CD4-positive, CD25-positive, alpha-beta regulatory T cell (primary cell): ENCODE measurements at regions not wholly inside any gene's neighbourhood (a gene's known extent, or its start where the extent isn't known, plus 50 kb on each side); places are given as distances from the start of the nearest gene placed in this dataset.

Experiments
- ATAC-seq, 2 donors: fragments of 150-1000 bp; cut with Tn5 transposase; one replicate each; pipeline ENCODE4 v1.10.0; 2021; ENCODE audit warnings: low read depth in 2 of 2, moderate number of reproducible peaks in 2 of 2, moderate library complexity in 1 of 2
- DNase-seq, 3 donors: peaks; one replicate each; pipeline versions ENCODE4 v3.0.0 to v3.0.0-alpha.2; 2012 to 2022; ENCODE audit warnings: mixed read lengths in 1 of 3
- H3K27ac ChIP-seq: one replicate; pipeline ENCODE4 v1.7.0; 2013; ENCODE audit warnings: mild to moderate bottlenecking, low read length; ENCODE audit not compliant: insufficient read depth, poor library complexity, severe bottlenecking
- H3K27me3 ChIP-seq: one replicate; pipeline ENCODE4 v1.7.0; 2013; ENCODE audit warnings: low read length; ENCODE audit not compliant: control insufficient read depth, insufficient read depth
- H3K36me3 ChIP-seq: one replicate; pipeline ENCODE4 v1.7.0; 2013; ENCODE audit warnings: mild to moderate bottlenecking, low read length, moderate library complexity; ENCODE audit not compliant: control insufficient read depth, insufficient read depth
- H3K4me1 ChIP-seq: 2 replicates; pipeline ENCODE4 v1.7.0; 2013; ENCODE audit warnings: mild to moderate bottlenecking, low read length; ENCODE audit not compliant: insufficient read depth, control insufficient read depth, poor library complexity, severe bottlenecking
- H3K4me3 ChIP-seq: one replicate; pipeline ENCODE4 v1.7.0; 2013; ENCODE audit warnings: low read depth, mild to moderate bottlenecking, low read length, moderate library complexity
- H3K9me3 ChIP-seq, 2 experiments: 1 replicate in 1 of 2; 2 replicates in 1 of 2; pipeline ENCODE4 v1.7.0; 2013; ENCODE audit warnings: low read length in 2 of 2, mild to moderate bottlenecking in 1 of 2, moderate library complexity in 1 of 2; ENCODE audit not compliant: control insufficient read depth in 2 of 2
- H3K27ac Mint-ChIP-seq, 3 donors: one replicate each; pipeline ENCODE4 v1.8.0; 2020 to 2022; ENCODE audit warnings: mild to moderate bottlenecking in 3 of 3, mixed read lengths in 3 of 3, moderate library complexity in 2 of 3
- H3K27me3 Mint-ChIP-seq: one replicate; pipeline ENCODE4 v1.8.0; 2022; ENCODE audit warnings: mild to moderate bottlenecking, mixed read lengths
- H3K36me3 Mint-ChIP-seq: one replicate; pipeline ENCODE4 v1.8.0; 2020; ENCODE audit warnings: mixed read lengths
- H3K4me1 Mint-ChIP-seq, 4 donors: one replicate each; pipeline ENCODE4 v1.8.0; 2020 to 2022; ENCODE audit warnings: mixed read lengths in 4 of 4, mild to moderate bottlenecking in 1 of 4
- H3K4me3 Mint-ChIP-seq, 4 donors: one replicate each; pipeline ENCODE4 v1.8.0; 2020 to 2022; ENCODE audit warnings: mild to moderate bottlenecking in 4 of 4, mixed read lengths in 4 of 4, moderate library complexity in 3 of 4
- H3K9me3 Mint-ChIP-seq, 7 donors: one replicate each; pipeline ENCODE4 v1.8.0; 2020 to 2022; ENCODE audit warnings: mixed read lengths in 7 of 7, mild to moderate bottlenecking in 3 of 7, moderate library complexity in 2 of 7

DNA sequence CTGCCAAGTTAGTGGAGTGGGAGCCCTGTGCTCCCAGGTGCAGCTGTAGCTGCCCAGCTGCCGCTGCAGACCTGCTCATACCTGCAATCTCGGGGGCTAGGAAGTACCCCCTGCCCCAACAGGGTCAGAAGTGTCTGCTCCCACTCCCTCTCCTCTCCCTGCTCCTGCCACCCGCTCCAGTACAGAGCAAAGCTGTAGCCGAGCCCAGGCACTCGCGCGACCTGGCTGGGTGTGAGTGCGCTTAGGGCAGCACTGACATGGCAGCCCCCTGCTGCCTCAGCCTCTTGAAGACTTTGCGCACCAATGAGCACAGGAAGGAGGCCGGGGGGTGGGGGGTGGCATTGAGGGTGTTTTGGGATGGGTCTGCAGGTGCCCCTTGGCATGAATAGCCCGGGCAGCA, 1951.4 kb downstream of the SUCLG1 start:
- Histone ChIP-seq H3K4me3 (no peak overlapping the region), H3K4me1 (no peaks in the 10 kb centered on the region), H3K27ac (no peak overlapping the region), H3K36me3 (no peaks in the 10 kb centered on the region), H3K9me3 (peaks cover 0 to 4% of the 10 kb centered on the region in 2 experiments), H3K27me3 (no peaks in the 10 kb centered on the region)
- Mint-ChIP-seq H3K4me1 (no peaks in the 10 kb centered on the region), H3K27ac (no peak overlapping the region), H3K4me3 (no peak overlapping the region), H3K9me3 (peaks cover 4 to 26% (median 12%) of the 10 kb centered on the region in 7 donors), H3K27me3 (no peaks in the 10 kb centered on the region), H3K36me3 (no peaks in the 10 kb centered on the region)
- DNase-seq (no peak), ATAC-seq (no peak)

GRCh38 chr2:82501217-82501616, 1957.9 kb downstream of the SUCLG1 start:
- Histone ChIP-seq H3K9me3 (peaks cover 0 to 20% of the 10 kb centered on the region in 2 experiments), H3K4me1 (no peaks in the 10 kb centered on the region), H3K4me3 (no peak overlapping the region), H3K36me3 (no peaks in the 10 kb centered on the region), H3K27me3 (no peaks in the 10 kb centered on the region), H3K27ac (no peak overlapping the region)
- ATAC-seq (no peak), DNase-seq (no peak)
- no peak overlapping the region for H3K27ac Mint-ChIP-seq
- H3K27me3 Mint-ChIP-seq, result no peaks in the 10 kb centered on the region
- H3K4me1 Mint-ChIP-seq, result no peaks in the 10 kb centered on the region
- H3K36me3 Mint-ChIP-seq, result no peaks in the 10 kb centered on the region
- no peak overlapping the region for H3K4me3 Mint-ChIP-seq
- H3K9me3 Mint-ChIP-seq, result peaks cover 2 to 41% (median 9%) of the 10 kb centered on the region in 7 donors

DNA sequence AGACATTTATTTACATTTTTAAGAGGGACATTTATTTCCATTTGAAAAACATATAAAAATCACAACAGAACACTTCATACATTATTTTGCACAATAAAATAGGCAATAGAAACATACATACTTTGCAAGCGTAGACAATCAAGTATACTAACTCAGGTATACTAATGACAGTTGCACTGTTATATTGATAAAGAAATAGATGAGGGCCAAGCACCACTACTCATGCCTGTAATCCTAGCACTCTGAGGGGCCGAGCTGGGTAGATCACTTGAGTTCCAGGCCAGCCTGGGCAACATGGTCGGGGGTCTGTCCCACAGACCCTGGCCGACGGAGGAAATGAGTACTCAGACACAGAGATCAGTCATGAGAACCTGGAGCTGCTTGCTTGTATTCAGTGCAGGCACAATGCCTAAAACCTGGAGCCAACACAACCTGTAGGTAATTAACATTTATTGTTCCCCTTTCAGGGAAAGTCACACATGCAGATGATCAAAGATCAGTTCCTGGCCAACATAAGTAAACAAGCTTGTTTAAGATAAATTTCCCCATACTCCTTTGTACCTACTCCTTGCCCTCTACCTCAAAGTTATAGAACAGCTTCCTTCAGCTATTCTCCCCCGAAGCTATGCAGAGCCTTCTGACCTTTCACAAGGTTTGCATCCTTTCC, 1960.2 kb downstream of the SUCLG1 start:
- H3K27me3 ChIP-seq, result no peaks in the 10 kb centered on the region
- no peaks in the 10 kb centered on the region for H3K36me3 Mint-ChIP-seq
- no peaks in the 10 kb centered on the region for H3K4me1 ChIP-seq
- no peaks in the 10 kb centered on the region for H3K4me1 Mint-ChIP-seq
- H3K36me3 ChIP-seq, result no peaks in the 10 kb centered on the region
- no peak overlapping the region for H3K27ac ChIP-seq
- peak overlapping the region in 1 of 3 donors; percentile 30 for H3K27ac Mint-ChIP-seq
- DNase-seq (no peak), ATAC-seq (no peak)
- no peak overlapping the region for H3K4me3 ChIP-seq
- no peaks in the 10 kb centered on the region for H3K27me3 Mint-ChIP-seq
- H3K4me3 Mint-ChIP-seq, result no peak overlapping the region
- peaks cover 0 to 20% of the 10 kb centered on the region in 2 experiments for H3K9me3 ChIP-seq
- H3K9me3 Mint-ChIP-seq, result peaks cover 2 to 37% (median 10%) of the 10 kb centered on the region in 7 donors

GRCh38 chr2:82494739-82495138, 1964.3 kb downstream of the SUCLG1 start:
- Histone ChIP-seq H3K9me3 (peaks cover 0 to 3% of the 10 kb centered on the region in 2 experiments), H3K36me3 (no peaks in the 10 kb centered on the region), H3K27me3 (no peaks in the 10 kb centered on the region), H3K4me3 (no peak overlapping the region), H3K4me1 (no peaks in the 10 kb centered on the region), H3K27ac (no peak overlapping the region)
- no peak overlapping the region for H3K4me3 Mint-ChIP-seq
- peaks cover 0 to 24% (median 5%) of the 10 kb centered on the region in 7 donors for H3K9me3 Mint-ChIP-seq
- ATAC-seq (no peak), DNase-seq (no peak)
- H3K36me3 Mint-ChIP-seq, result no peaks in the 10 kb centered on the region
- H3K27ac Mint-ChIP-seq, result no peak overlapping the region
- H3K27me3 Mint-ChIP-seq, result no peaks in the 10 kb centered on the region
- H3K4me1 Mint-ChIP-seq, result no peaks in the 10 kb centered on the region

DNA sequence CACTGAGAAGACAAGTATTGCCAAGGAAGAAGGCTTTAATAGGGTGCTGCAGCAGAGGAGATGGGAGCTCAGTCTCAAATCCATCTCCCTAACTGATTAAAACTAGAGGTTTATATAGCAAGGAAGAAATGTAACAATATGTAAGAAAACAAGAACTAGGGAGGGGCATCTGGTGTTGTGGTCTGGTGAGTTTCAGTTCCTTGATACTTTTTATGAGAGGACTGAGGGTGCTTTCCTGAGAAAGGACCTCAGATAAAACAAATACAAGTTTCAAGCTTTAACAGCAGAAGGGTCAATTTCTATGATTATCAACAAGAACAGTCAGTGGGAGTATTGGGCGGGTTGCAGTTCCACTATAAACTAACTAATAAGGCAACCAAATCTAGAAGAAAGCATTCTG, 1967.5 kb downstream of the SUCLG1 start:
- no peak for ATAC-seq
- H3K4me1 Mint-ChIP-seq, result no peaks in the 10 kb centered on the region

GRCh38 chr2:82487354-82487753, 1971.7 kb downstream of the SUCLG1 start:
- Mint-ChIP-seq H3K4me1 (no peaks in the 10 kb centered on the region), H3K27ac (no peak overlapping the region), H3K4me3 (no peak overlapping the region), H3K27me3 (no peaks in the 10 kb centered on the region), H3K9me3 (peaks cover 0 to 15% (median 3%) of the 10 kb centered on the region in 7 donors), H3K36me3 (no peaks in the 10 kb centered on the region)
- no peak for ATAC-seq
- DNase-seq, result no peak
- Histone ChIP-seq H3K27me3 (no peaks in the 10 kb centered on the region), H3K4me1 (no peaks in the 10 kb centered on the region), H3K27ac (no peak overlapping the region), H3K36me3 (no peaks in the 10 kb centered on the region), H3K4me3 (no peak overlapping the region), H3K9me3 (no peaks in the 10 kb centered on the region)

More for the DNA sequence above, 1967.5 kb downstream of the SUCLG1 start:
- H3K27me3 ChIP-seq, result no peaks in the 10 kb centered on the region
- H3K9me3 ChIP-seq, result peaks cover 0 to 3% of the 10 kb centered on the region in 2 experiments
- H3K4me3 ChIP-seq, result no peak overlapping the region
- H3K27ac ChIP-seq, result no peak overlapping the region
- Mint-ChIP-seq H3K36me3 (no peaks in the 10 kb centered on the region), H3K27ac (no peak overlapping the region), H3K27me3 (no peaks in the 10 kb centered on the region), H3K9me3 (peaks cover 0 to 20% (median 5%) of the 10 kb centered on the region in 7 donors), H3K4me3 (no peak overlapping the region)
- H3K36me3 ChIP-seq, result no peaks in the 10 kb centered on the region
- H3K4me1 ChIP-seq, result no peaks in the 10 kb centered on the region
- no peak for DNase-seq

- H3K27me3 Mint-ChIP-seq, result no peaks in the 10 kb centered on the region
- no peaks in the 10 kb centered on the region for H3K9me3 ChIP-seq
- no peak overlapping the region for H3K27ac ChIP-seq
- no peaks in the 10 kb centered on the region for H3K4me1 ChIP-seq
- H3K4me1 Mint-ChIP-seq, result no peaks in the 10 kb centered on the region
- H3K4me3 ChIP-seq, result no peak overlapping the region
- H3K9me3 Mint-ChIP-seq, result peaks cover 0 to 11% (median 3%) of the 10 kb centered on the region in 7 donors
- H3K36me3 ChIP-seq, result no peaks in the 10 kb centered on the region
- H3K36me3 Mint-ChIP-seq, result no peaks in the 10 kb centered on the region
- no peak for DNase-seq
- no peaks in the 10 kb centered on the region for H3K27me3 ChIP-seq
- no peak overlapping the region for H3K27ac Mint-ChIP-seq
- no peak for ATAC-seq
- no peak overlapping the region for H3K4me3 Mint-ChIP-seq
Measured at GRCh38 chr2:82485701-82486100, 1973.4 kb downstream of the SUCLG1 start.

DNA sequence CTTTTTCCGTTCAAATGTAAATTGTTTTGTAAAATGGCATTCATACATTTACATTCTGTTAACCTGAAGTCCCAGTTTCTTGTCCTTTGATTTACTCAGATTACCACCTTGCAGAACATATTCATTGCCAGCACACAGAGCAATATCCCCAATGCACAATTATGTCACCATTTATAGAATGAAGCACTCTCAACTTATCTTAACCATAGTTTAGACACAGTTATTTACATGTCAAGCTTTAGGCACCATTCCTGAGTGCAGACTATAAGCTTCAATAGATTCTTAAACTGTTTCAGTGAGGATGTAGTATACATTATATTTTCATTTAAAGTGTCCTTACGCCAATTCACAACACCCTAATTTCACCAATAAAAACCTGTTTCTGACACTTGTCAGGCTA, 1977.9 kb downstream of the SUCLG1 start:
- ATAC-seq (no peak), DNase-seq (no peak)
- Mint-ChIP-seq H3K4me3 (no peak overlapping the region), H3K36me3 (no peaks in the 10 kb centered on the region), H3K27me3 (no peaks in the 10 kb centered on the region), H3K27ac (no peak overlapping the region), H3K4me1 (no peaks in the 10 kb centered on the region), H3K9me3 (peaks cover 0 to 22% (median 7%) of the 10 kb centered on the region in 7 donors)
- Histone ChIP-seq H3K4me3 (no peak overlapping the region), H3K4me1 (no peaks in the 10 kb centered on the region), H3K9me3 (no peaks in the 10 kb centered on the region), H3K27ac (no peak overlapping the region), H3K27me3 (no peaks in the 10 kb centered on the region), H3K36me3 (no peaks in the 10 kb centered on the region)
